ENCODE measurements at regions not wholly inside any gene's neighbourhood (a gene's known extent, or its start where the extent isn't known, plus 50 kb on each side); places are given as distances from the start of the nearest gene placed in this dataset.

DNA sequence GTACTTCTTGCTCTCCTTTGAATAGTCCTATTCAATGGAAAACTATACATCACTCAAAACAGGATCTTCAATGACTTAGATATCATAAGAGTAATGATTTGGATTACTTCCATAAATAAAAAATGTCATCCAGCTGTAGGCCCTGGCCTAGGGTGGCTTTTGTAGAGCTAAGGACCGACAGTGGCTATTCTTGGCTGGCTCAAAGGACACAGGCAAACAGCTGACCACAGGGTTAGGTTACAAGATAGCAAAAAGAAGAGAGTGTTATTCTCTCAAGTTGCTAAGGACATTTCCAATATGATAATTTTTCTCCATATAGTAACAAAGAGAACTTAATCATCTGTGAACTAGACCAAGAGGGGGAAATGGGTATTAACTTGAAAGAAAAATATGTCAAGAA lies 495.1 kb downstream of the PLPP3 start:
- no peak for TF ChIP-seq EZH2 (IDR thresholded peaks at IDR 0.05)
- TF ChIP-seq POLR2AphosphoS5 (IDR thresholded peaks at IDR 0.05; ENCODE audit: borderline replicate concordance, low read depth, low read length) = no peak
